A673 (cell line): ENCODE measurements at regions not wholly inside any gene's neighbourhood (a gene's known extent, or its start where the extent isn't known, plus 50 kb on each side); places are given as distances from the start of the nearest gene placed in this dataset.

Experiments
- BruUV-seq: library from RNA; stranded (reverse); fragments of 400-500 nt; replicated peaks from 2 replicates; lab custom pipeline; 2021; lab: Mats Ljungman, UMichigan
- CTCF ChIA-PET: fragments of 300-600 bp; sonication (Branson Sonifier 250); formaldehyde crosslinking; loops from one replicate; lab custom pipeline; 2022; ENCODE audit warnings: antibody characterized with exemption; lab: Charles Lee
- POLR2A ChIA-PET: fragments of 300-600 bp; sonication (Branson Sonifier 250); formaldehyde crosslinking; loops from one replicate; lab custom pipeline; 2022; ENCODE audit warnings: antibody characterized with exemption; ENCODE audit not compliant: low non-redundant PET; lab: Charles Lee
- DNase-seq: peaks from one replicate; pipeline ENCODE4 v3.0.0-alpha.2; 2015; ENCODE audit warnings: low spot score
- H3K27ac ChIP-seq: fragments of 200-600 bp; sonication (generic); 2 replicates; pipeline ENCODE4 v1.5.1; 2016; ENCODE audit warnings: mixed run types, low read depth, mild to moderate bottlenecking, mixed read lengths, antibody characterized with exemption, low read length; ENCODE audit not compliant: poor library complexity, severe bottlenecking
- H3K27me3 ChIP-seq: fragments of 200-600 bp; sonication (generic); replicated peaks from 2 replicates; pipeline ENCODE4 v1.6.1; 2017; ENCODE audit warnings: mixed run types, low read depth, mild to moderate bottlenecking, mixed read lengths, antibody characterized with exemption, low read length; ENCODE audit not compliant: insufficient read depth, poor library complexity
- H3K36me3 ChIP-seq: fragments of 200-600 bp; sonication (generic); 2 replicates; pipeline ENCODE4 v1.6.1; 2016; ENCODE audit warnings: mixed run types, mild to moderate bottlenecking, mixed read lengths, antibody characterized with exemption, low read length; ENCODE audit not compliant: insufficient read depth, poor library complexity, severe bottlenecking
- H3K4me1 ChIP-seq: fragments of 200-600 bp; sonication (generic); 2 replicates; pipeline ENCODE4 v1.6.1; 2017; ENCODE audit warnings: mixed run types, mild to moderate bottlenecking, mixed read lengths, antibody characterized with exemption, low read length; ENCODE audit not compliant: insufficient read depth, poor library complexity, severe bottlenecking
- H3K4me3 ChIP-seq: fragments of 200-600 bp; sonication (generic); 2 replicates; pipeline ENCODE4 v1.5.1; 2016; ENCODE audit warnings: low read depth, mixed run types, mild to moderate bottlenecking, mixed read lengths, low read length; ENCODE audit not compliant: poor library complexity, severe bottlenecking
- H3K9me3 ChIP-seq: fragments of 200-600 bp; sonication (generic); 2 replicates; pipeline ENCODE4 v1.6.1; 2016; ENCODE audit warnings: mixed run types, low read depth, mild to moderate bottlenecking, mixed read lengths, antibody characterized with exemption, low read length; ENCODE audit not compliant: poor library complexity, severe bottlenecking
- EZH2 ChIP-seq: fragments of 200-600 bp; sonication (generic); IDR thresholded peaks from 2 replicates; pipeline ENCODE4 v1.6.1; 2017; ENCODE audit warnings: borderline replicate concordance, low read depth, mild to moderate bottlenecking, mixed read lengths, antibody characterized with exemption, low read length; ENCODE audit not compliant: poor library complexity, severe bottlenecking
- intact Hi-C: fragments of 100-400 bp; cut with micrococcal nuclease; formaldehyde crosslinking; loops from one replicate; pipeline ENCODE4 v1.10.0; 2022; ENCODE audit not compliant: unreplicated experiment
- TF ChIP-seq, protein P1 (sequence below): fragments of 300-800, 200-600 bp; sonication (generic); conservative IDR thresholded peaks from 2 replicates; pipeline ENCODE4 v1.5.1; 2017; ENCODE audit warnings: low read depth, mild to moderate bottlenecking, antibody characterized with exemption, low read length, moderate library complexity, mixed read lengths

DNA sequence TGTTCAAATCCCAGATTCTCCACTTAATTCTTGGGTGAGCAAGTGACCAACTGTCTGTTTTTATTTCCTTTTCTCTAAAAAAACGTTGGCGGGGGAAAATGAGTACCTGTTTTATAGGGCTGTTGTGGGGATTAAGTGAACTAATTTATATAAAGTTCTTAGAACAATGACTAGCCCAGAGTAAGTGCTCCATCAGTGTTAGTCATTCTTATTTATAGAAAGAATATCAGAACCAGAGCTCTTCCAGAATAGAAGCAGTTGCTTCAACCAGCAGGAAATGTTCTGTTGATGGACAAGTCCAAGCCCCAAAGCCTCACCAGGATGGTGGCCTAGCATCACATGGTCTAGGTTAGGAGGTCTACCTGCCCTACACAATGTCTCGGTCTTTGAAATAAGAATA, 379.2 kb downstream of the ACTL7B start:
- intact Hi-C loops, result loop anchor here (5.0 kb wide), 1 partner anchor 336 kb away; no protein-coding TSS in a partner anchor
- DNase-seq, result no peak
- no TSS peak for BruUV-seq

DNA sequence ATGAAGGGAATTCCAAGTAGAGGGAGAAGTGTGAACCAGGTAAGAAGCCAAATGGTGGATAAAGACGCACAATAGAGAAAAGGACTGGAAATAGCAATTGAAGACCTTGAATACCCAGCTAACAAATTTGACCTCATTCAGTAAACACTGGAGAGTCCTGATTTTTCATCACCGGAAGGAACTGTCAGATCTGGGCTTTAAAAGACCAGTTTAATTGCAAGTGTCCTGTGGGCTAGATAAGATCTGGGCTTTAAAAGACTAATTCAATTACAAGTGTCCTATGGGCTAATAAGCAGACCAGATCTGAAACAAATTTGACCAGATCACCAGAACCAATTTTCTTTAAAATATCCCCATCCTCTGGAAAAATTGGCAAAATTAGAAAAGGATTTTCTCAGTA, 380.0 kb downstream of the ACTL7B start:
- BruUV-seq, result no TSS peak
- no peak for DNase-seq
- Histone ChIP-seq H3K4me1 (peaks cover 3% of the 10 kb centered on the region), H3K9me3 (no peaks in the 10 kb centered on the region), H3K4me3 (no peak overlapping the region), H3K36me3 (no peaks in the 10 kb centered on the region), H3K27me3 (no peaks in the 10 kb centered on the region), H3K27ac (no peak overlapping the region)
- no peak for TF ChIP-seq EZH2
- TF ChIP-seq, protein P1, sequence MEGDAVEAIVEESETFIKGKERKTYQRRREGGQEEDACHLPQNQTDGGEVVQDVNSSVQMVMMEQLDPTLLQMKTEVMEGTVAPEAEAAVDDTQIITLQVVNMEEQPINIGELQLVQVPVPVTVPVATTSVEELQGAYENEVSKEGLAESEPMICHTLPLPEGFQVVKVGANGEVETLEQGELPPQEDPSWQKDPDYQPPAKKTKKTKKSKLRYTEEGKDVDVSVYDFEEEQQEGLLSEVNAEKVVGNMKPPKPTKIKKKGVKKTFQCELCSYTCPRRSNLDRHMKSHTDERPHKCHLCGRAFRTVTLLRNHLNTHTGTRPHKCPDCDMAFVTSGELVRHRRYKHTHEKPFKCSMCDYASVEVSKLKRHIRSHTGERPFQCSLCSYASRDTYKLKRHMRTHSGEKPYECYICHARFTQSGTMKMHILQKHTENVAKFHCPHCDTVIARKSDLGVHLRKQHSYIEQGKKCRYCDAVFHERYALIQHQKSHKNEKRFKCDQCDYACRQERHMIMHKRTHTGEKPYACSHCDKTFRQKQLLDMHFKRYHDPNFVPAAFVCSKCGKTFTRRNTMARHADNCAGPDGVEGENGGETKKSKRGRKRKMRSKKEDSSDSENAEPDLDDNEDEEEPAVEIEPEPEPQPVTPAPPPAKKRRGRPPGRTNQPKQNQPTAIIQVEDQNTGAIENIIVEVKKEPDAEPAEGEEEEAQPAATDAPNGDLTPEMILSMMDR, result no peak
- intact Hi-C loops, result loop anchor here (5.0 kb wide), 1 partner anchor 336 kb away; no protein-coding TSS in a partner anchor
- ChIA-PET POLR2A (no interaction called here), CTCF (no interaction called here)

More for the DNA sequence above, 379.2 kb downstream of the ACTL7B start:
- POLR2A ChIA-PET, result no interaction called here
- Histone ChIP-seq H3K36me3 (no peaks in the 10 kb centered on the region), H3K27ac (no peak overlapping the region), H3K4me3 (no peak overlapping the region), H3K4me1 (peaks cover 3% of the 10 kb centered on the region), H3K27me3 (no peaks in the 10 kb centered on the region), H3K9me3 (no peaks in the 10 kb centered on the region)
- TF ChIP-seq EZH2, result no peak
- TF ChIP-seq, protein P1, result no peak
- CTCF ChIA-PET, result no interaction called here

DNA sequence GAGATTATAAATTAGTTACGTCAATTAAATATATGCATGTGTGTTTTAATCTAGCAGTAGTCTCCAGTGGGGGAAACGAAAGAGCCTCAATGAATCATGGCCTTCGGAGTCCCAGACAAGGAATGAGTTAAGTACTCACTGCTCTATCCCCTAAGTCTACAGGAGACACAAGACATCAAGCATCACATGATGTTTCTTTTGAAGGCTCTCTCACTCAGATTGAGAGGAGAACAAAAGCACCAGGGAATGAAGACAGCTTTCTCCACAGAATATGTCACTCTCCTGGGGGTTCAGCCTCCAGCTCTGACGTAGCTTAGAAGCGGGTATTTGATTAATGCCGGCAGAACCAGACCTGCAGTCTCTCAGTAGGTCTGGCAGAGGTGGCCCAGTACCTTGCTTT, 381.4 kb downstream of the ACTL7B start:
- intact Hi-C loops, result no loop called here
- ChIA-PET CTCF (no interaction called here), POLR2A (no interaction called here)
- no peak for DNase-seq
- Histone ChIP-seq H3K27me3 (no peaks in the 10 kb centered on the region), H3K9me3 (no peaks in the 10 kb centered on the region), H3K27ac (no peak overlapping the region), H3K36me3 (no peaks in the 10 kb centered on the region), H3K4me3 (no peak overlapping the region), H3K4me1 (peaks cover 3% of the 10 kb centered on the region)
- BruUV-seq, result no TSS peak
- TF ChIP-seq, protein P1, result no peak
- TF ChIP-seq EZH2, result no peak
